ENCODE measurements at regions not wholly inside any gene's neighbourhood (a gene's known extent, or its start where the extent isn't known, plus 50 kb on each side); places are given as distances from the start of the nearest gene placed in this dataset.

DNA sequence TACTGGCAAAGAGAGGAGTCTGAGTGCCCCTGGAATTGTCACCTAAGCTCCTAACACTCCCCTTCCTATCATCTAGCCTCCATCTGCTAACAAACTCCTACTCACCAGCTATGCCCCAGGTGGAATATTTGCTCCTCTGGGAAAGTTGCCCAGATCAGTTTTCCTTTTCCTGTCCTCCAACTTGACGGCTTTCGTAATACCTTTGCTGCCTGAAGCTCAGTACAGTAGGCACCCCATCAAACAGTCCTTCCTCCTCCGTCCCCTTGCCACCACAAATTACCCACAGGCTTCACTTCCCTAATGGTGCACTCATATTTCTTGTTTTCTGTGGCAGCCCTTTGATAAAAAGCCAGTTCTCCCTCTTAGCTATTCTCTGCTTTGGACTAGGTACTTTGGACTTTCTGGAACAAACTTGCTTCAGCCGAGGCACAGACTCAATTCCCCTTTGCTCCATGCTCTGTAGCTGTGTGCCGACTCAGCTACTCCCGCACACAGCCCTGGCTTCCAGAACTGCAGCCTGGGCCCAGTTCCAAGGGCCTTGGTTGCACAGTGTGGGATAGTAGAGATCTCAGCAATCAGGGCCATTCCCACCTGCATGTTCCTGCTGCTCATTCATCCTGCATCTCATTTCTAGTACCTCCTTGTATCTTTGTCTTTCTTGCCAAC is 605.1 kb downstream of the BCOR start:
- TF ChIP-seq, protein P1, sequence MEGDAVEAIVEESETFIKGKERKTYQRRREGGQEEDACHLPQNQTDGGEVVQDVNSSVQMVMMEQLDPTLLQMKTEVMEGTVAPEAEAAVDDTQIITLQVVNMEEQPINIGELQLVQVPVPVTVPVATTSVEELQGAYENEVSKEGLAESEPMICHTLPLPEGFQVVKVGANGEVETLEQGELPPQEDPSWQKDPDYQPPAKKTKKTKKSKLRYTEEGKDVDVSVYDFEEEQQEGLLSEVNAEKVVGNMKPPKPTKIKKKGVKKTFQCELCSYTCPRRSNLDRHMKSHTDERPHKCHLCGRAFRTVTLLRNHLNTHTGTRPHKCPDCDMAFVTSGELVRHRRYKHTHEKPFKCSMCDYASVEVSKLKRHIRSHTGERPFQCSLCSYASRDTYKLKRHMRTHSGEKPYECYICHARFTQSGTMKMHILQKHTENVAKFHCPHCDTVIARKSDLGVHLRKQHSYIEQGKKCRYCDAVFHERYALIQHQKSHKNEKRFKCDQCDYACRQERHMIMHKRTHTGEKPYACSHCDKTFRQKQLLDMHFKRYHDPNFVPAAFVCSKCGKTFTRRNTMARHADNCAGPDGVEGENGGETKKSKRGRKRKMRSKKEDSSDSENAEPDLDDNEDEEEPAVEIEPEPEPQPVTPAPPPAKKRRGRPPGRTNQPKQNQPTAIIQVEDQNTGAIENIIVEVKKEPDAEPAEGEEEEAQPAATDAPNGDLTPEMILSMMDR (IDR thresholded peaks at IDR 0.05; ENCODE audit: insufficient read depth, low read length, poor library complexity, severe bottlenecking): no peak
- no peak for TF ChIP-seq EZH2phosphoT487 (conservative IDR thresholded peaks at IDR 0.05; ENCODE audit: low read length)
